Skeletal muscle cell (primary cell): ENCODE measurements at regions not wholly inside any gene's neighbourhood (a gene's known extent, or its start where the extent isn't known, plus 50 kb on each side); places are given as distances from the start of the nearest gene placed in this dataset.

Experiments used
- DNase-seq: peaks from one replicate; pipeline ENCODE4 v3.0.0-alpha.2; 2010; ENCODE audit warnings: low read depth
- H3K4me3 ChIP-seq: 2 replicates; pipeline ENCODE4 v1.5.1; 2011; ENCODE audit warnings: low read depth, mild to moderate bottlenecking, control low read depth, low read length, moderate library complexity

DNA sequence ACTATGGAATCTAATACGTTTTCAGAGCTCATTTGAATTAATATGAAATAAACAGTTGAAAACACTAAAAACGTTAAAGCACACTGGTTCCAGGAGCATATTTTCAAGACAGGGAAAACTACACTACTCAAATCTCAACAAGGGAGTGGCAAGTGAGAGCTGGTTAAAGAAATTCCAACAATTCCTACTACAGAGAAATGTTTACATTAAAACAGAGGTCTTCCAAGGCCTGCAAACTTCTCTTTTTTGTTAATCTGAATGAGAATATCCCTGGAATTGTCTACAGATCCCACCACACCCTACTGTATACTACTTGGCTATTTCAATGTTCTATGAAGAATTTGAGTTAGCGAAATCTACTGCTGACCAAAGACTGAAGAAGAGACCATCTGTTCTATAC lies 231.5 kb downstream of the ZEB2 start:
- no peak for DNase-seq
- H3K4me3 ChIP-seq, result no peak overlapping the region

DNA sequence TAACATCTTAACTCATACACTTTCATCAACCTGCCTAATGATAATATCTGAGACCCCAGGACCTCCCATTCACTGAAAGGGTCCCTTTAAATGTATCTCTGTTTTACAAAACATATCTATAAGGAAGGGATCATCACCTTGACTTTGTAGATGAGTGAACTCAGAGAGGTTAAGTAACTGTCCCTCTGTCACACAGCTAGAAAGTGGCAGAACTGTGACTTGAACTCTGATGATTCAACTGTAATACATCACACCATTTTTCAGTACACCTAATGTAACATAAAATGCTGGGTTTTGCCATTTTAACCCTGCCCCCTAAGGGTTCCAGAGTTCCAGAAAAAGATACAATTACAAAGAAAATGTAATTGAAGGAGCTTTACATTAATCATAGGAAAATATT lies 234.6 kb downstream of the ZEB2 start:
- H3K4me3 ChIP-seq, result no peak overlapping the region
- DNase-seq, result no peak

DNA sequence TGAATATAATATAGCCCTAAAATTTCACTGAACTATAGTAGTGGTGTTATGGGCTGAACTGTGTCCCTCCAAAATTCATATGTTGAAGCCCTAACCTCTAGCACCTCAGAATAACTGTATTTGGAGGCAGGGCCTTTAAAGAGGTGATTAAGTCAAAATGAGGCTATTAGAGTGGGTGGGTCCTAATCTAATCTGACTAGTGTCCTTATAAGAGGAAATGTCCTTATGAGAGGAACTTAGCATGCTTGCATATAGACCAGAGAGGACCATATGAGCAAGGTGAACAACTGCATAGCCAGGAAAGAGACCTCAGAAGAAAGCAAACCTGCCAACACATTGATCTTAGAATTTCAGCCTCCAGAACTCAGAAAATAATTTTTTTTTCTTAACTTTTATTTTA lies 238.4 kb downstream of the ZEB2 start:
- no peak for DNase-seq
- H3K4me3 ChIP-seq, result no peak overlapping the region

DNA sequence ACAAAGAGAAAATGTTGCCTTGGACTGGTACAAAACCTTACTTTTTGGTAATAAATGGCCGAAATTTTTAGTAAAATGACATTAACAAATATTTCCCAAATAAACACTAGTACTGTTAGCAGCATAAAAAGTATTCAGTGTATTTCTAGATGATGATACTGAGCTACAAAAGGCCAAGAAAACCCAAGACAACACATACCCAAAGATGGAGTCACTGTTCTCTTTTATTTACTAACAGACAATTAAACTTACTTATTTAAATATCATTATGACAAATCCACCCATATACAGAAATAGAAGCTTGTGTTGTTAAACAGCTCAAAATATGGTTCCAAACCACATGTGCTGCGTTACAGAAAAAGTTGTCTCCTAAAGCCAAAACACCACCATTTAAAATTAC lies 239.9 kb downstream of the ZEB2 start:
- no peak for DNase-seq
- H3K4me3 ChIP-seq, result no peak overlapping the region

DNA sequence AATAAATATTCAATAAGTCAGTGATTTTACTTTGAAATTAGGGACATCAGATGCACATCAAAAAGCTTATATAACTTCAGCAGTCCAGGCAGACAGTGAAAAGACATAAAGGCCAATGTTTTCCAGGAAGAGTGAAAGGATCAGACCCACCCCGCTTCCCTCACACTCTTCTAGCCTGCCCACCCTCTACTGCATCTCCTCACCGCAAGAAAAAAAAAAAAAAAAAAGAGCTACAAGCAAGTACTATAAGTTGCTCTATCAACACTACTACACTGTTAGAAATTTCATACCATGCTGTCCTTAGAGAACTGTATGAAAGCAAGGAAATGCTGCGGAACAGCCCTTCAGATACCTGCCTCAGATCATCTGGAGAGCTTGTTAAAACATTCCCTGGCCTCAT lies 240.8 kb downstream of the ZEB2 start:
- no peak for DNase-seq

DNA sequence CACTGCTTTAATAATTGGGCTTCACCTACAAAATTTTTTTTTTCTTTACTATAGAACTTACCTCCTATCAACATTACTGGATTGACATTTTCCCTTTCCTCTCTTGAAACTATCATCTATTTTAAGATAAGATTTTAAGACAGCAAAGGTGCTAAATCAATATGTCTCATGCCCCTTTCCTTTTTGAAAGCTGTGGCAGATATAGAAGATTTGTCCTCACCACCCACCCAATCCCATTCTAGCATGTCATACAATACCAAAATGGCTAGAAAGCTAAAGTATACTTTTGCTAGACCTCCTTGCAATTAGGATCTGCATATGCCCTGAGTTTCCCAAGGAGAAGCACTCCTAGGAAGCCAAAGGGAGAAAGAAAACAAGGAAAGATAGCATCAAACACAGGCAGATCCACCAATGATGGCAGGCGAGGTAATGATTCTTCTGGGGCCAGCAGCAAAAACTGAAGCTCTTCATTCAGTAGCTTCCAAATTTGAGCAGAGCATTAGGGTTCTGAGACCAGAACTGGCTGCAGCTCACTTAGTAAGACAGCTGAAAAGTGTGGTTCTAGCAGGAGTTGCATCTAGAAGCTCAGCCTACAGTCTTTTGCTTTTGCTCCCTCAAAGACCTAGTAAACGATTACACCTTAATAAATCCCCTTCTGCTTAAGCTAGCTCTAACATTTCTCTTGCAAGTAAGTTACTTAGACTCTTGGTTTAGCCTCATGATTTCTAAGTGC lies 242.1 kb downstream of the ZEB2 start:
- DNase-seq, result no peak
- H3K4me3 ChIP-seq, result no peak overlapping the region

More for the DNA sequence above, 240.8 kb downstream of the ZEB2 start:
- H3K4me3 ChIP-seq, result no peak overlapping the region

DNA sequence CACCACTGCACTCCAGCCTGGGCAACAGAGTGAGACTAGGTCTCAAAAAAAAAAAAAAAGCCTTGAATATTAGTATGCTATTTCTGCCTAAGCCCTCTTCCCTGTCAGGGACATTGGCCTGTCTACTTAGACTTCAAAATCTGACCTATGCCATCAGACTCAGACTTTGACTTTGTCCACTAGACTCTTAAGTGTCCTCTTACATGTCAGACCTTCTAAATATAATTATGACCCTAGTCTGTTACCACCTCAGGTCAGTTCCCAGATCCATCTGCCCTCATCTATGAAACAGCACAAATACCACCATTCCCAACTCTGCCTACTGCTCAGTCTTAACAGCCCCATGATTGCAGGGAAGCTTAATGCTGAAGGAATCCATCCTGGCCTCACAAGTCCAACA lies 244.6 kb downstream of the ZEB2 start:
- DNase-seq, result no peak
- no peak overlapping the region for H3K4me3 ChIP-seq

DNA sequence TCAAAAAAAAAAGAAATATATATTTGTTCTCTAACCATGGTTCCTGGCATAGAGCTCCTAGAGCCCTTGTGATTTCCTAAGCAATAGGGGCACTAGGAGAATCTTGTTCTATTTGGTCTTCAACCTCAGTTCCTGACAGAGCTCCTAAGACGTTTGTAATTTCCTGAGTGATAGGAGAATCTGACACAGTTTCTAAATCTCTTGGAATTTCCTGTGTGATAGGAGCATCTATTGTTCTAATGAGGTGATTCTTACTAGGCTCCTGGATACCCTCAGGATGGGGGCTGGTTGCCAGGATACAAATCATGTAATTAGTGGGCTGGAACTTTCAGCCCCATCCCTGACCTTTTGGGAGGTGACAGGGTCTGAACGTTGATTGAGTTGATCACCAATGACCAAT lies 245.8 kb downstream of the ZEB2 start:
- DNase-seq, result no peak
- H3K4me3 ChIP-seq, result no peak overlapping the region

DNA sequence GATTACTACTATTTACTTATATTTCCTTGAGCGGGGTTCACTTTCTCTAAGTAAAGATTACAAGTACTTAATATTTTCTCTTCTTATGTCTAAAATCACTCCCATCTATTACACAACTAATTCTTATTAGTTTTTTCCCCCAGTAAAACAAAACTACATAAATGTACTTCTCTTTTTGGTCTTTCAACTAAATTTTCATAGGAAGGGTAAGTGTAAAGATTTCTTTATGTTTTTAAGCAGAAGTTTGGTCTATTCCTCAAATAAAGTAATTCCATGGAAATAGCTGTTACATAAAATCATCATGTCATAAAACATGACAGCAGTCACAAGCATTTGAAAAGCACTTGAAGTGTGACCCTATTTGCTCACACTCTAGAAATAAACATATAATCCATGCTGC lies 249.0 kb downstream of the ZEB2 start:
- no peak for DNase-seq
- no peak overlapping the region for H3K4me3 ChIP-seq

DNA sequence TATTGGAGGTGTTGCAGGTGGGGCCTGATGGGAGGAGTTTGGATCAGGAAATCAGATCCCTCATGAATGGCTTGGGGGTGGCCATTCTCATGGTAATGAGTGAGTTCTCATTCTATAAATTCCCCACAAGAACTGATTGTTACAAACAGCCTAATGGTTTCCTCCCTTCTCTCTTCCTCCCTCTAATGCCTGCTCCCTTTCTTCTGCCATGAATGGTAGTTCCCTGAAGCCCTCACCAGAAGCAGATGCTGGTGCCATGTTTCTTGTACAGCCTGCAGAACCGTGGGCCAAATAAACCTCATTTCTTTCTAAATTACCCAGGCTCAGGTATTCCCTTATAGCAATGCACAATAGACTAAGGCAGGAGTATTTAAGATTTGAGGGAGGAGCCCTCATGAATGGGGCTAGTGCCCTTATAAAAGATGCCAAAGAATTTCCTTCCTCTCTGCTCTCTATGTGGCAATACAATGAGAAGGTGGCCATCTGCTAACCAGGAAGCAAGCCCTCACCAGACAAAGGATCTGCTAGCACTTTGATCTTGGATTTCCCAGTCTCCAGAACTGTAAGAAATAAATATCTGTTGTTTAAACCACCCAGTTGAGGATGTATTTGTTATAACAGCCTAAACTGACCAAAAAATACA lies 251.8 kb downstream of the ZEB2 start:
- no peak for DNase-seq
- H3K4me3 ChIP-seq, result no peak overlapping the region

DNA sequence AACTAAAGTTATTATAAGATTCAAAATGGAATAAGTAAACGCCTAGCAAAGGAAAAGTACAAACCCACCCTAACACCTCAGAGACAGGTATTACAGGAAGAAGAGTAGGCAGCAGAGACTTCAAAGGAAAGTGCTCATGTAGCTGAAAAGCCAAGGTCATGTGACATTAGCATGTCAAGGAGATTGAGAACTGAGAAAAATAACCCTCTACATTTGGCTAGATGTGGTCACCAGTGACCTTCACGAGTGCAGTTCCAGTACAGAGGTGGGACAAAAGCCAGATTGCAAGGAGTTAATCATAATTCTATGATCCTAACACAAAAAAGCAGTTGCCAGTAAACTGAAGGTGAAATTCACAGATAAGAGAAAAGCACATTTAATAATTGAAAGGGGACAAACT lies 252.7 kb downstream of the ZEB2 start:
- H3K4me3 ChIP-seq, result no peak overlapping the region
- DNase-seq, result no peak

DNA sequence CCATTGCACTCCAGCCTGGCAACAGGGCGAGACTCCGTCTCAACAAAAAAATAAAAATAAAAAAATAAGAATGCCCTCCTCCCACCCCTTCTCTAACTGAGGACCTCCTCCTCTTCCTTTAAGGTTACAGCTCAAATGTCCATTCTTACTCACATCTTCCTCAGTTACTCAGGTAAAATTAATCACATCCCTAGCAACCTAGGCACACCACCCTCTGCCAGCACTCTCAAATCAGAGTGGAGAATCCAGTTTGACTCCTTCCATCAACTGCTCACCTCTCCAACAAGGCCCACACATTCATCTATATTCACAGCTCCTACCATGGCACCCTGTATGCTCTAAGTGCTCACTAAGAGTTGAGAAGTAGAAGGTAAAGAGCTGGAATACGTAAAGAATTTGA lies 254.3 kb downstream of the ZEB2 start:
- DNase-seq, result no peak
- no peak overlapping the region for H3K4me3 ChIP-seq

DNA sequence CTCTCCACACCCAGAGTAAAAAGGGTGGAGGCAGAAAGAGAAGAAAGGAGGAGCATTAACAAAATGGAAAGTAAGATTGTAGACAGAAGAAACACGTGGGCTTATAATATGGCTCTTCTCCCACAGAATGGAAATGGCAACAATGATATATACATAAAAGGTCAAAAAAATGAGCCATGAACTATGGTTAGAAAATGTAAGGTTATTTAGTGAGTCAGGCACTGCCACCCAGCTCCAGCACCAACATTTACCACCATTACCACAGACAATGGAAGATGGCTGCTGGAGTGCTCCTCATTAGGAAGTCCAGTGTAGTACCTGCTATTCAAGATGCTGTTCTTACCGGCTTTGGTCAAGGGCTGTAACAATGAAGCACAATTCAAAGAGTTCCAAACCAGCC lies 258.0 kb downstream of the ZEB2 start:
- no peak overlapping the region for H3K4me3 ChIP-seq
- DNase-seq, result no peak

DNA sequence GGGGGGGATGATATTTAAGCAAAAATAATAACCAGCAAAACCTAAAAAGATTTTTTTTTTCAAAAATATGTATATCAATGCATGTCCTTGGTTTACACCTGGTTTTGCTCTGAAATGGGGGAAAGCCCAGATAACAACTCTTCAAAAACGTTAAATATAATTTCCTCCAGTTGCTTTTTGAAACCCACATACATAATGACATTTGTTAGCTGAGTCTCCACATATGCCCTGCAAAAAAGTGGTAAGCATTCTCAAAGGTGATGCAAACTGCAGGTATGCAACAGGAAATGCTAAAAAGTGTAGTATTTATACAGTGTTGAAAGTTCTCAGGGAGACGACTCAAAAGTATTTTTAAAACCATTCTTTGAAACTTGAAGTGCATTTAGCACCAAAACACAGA lies 258.6 kb downstream of the ZEB2 start:
- DNase-seq, result no peak
- no peak overlapping the region for H3K4me3 ChIP-seq

DNA sequence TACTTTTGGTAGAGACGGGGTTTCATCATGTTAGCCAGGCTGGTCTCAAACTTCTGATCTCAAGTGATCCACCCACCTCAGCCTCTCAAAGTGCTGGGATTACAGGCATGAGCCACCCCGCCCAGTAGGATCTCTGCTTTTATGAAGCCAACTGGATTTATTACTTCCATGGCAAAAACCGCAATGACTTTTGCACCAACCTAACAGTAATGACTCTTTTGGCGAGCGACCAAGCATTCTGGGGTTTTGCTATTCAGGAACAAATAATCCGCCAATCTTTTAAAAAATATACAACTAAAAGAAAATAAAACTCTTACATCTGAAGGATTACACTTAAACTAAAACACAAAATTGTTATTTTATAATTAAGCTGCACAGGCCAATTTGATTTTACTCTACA lies 260.6 kb downstream of the ZEB2 start:
- no peak for DNase-seq
- no peak overlapping the region for H3K4me3 ChIP-seq

DNA sequence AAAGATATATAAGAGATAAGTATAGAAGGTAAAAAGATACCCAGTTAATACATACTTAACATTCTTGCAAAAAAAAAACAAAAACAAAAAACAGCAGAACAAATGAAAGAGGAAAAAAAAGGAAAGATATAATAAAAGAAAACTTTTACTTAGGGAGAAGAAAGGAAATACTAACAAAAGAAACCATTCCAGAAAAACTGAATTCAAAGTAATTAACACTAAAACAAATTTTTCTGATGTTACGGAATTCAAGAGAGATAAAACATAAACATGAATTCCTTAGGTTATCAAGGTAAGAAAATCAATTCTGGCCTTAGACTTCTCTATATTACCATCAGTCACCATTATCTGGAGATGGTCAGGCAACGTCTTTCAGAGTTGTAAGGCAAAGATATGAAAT lies 261.8 kb downstream of the ZEB2 start:
- no peak overlapping the region for H3K4me3 ChIP-seq
- DNase-seq, result no peak

DNA sequence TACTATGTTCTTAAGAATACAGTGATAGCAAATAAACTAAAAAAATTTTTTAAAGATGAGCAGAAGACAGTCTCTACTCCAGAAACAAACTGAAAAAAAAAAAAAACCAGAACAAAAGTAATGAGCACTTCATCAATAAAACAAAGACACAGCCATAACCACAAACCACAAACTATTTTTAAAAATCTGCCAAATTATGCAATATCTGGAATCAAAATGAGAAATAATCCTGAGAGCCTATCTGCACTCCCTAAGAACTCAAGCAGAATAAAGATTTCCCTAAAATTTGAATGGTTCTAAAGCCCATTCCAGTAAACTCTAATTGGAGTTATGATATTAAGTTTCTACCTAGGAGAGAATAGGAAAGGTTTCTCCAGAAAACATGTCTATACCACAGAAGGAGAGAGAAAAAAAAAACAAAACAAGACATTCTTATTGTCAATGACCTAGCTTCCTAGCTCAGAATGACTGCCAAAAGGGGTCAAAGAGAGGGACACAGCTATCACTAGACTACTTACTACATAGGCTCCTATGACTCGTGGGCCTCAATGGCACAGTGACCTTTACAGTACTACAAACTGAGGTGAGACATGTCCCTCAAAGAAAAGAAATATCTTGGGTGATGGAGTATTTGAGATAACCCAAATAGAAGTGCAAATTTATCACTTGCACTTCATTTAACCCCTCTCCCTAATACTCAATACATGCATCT lies 262.8 kb downstream of the ZEB2 start:
- H3K4me3 ChIP-seq, result no peak overlapping the region
- DNase-seq, result peak; percentile 16

DNA sequence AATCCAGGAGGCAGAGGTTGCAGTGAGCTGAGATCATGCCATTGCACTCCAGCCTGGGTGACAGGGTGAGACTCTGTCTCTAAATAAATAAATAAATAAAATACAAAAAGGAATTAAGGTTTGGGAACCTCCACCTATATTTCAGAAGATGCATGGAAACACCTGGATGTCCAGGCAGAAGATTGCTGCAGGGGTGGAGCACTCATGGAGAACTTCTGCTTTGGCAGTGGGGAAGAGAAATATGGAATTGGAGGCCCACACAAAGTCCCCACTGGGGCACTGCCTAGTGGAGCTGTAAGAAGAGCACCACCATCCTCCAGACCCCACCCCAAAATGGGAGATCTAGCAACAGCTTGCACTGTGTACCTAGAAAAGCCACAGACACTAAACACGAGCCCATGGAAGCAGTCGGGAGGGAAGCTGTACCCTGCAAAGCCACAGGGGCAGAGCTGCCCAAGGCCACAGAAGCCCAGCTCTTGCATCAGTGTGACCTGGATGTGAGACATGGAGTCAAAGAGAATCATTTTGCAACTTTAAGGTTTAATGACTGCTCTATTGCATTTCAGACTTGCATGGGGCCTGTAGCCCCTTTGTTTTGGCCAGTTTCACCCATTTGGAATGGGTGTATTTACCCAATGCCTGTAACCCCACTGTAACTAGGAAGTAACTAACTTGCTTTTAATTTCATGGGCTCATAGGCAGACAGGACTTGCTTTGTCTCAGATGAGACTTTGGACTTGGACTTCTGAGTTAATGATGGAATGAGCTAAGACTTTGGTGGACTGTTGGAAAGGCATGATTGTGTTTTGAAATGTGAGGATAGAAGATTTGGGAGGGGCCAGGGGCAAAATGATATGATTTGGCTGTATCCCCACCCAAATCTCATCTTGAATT lies 265.3 kb downstream of the ZEB2 start:
- no peak overlapping the region for H3K4me3 ChIP-seq

DNA sequence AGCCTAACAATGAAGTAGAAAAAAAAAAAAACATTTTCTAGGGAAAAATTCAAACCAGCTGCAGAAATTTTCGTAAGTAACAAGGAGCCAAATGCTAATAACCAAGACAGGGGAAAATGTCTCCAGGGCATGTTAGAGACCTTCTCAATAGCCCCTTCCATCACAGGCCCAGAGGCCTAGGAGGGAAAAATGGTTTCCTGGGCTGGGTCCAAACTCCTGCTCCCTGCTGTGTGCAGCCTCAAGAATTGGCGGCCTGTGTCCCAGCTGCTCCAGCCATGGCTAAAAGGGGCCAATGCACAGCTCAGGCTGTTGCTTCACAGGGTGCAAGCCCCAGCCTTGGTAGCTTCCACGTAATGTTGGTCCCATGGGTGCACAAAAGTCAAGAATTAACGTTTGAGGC lies 266.2 kb downstream of the ZEB2 start:
- no peak overlapping the region for H3K4me3 ChIP-seq
- DNase-seq, result no peak

More for the DNA sequence above, 265.3 kb downstream of the ZEB2 start:
- DNase-seq, result no peak

DNA sequence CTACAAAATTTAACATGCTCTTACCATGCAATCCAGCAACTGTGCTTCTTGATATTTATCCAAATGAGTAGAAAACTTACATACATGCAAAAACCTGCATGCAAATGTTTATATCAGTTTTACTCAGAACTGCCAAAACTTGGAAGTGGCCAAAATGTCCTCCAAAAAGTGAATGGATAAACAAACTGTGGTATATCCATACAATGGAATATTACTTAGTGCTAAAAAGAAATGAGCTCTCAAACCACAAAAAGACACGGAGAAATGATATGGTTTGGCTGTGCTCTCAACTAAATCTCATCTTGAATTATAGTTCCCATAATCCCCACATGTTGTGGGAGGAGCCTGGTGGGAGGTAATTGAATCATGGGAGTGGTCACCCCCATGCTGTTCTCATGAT lies 267.2 kb downstream of the ZEB2 start:
- no peak overlapping the region for H3K4me3 ChIP-seq
- DNase-seq, result no peak
